Type B pancreatic cell (in vitro differentiated cells): ENCODE measurements at regions not wholly inside any gene's neighbourhood (a gene's known extent, or its start where the extent isn't known, plus 50 kb on each side); places are given as distances from the start of the nearest gene placed in this dataset.

Source experiments
- DNase-seq: peaks from one replicate; pipeline ENCODE4 v3.0.0; 2021; ENCODE audit warnings: mixed read lengths; ENCODE audit not compliant: unreplicated experiment; ENCODE audit errors: extremely low spot score
- H3K27ac Mint-ChIP-seq: 2 replicates; pipeline ENCODE4 v1.8.0; 2021; ENCODE audit warnings: mild to moderate bottlenecking, mixed read lengths
- H3K27me3 Mint-ChIP-seq: 2 replicates; pipeline ENCODE4 v1.8.0; 2021; ENCODE audit warnings: mixed read lengths
- H3K36me3 Mint-ChIP-seq: 2 replicates; pipeline ENCODE4 v1.8.0; 2021; ENCODE audit warnings: mixed read lengths
- H3K4me1 Mint-ChIP-seq: one replicate; pipeline ENCODE4 v1.8.0; 2021; ENCODE audit warnings: mixed read lengths; ENCODE audit not compliant: unreplicated experiment
- H3K4me3 Mint-ChIP-seq: 2 replicates; pipeline ENCODE4 v1.8.0; 2021; ENCODE audit warnings: mild to moderate bottlenecking, mixed read lengths
- H3K9me3 Mint-ChIP-seq: 2 replicates; pipeline ENCODE4 v1.8.0; 2021; ENCODE audit warnings: mixed read lengths
- CTCF ChIP-seq: fragments of 200-600 bp; sonication (generic); conservative IDR thresholded peaks from 2 replicates; pipeline ENCODE4 v1.5.0; 2021; ENCODE audit warnings: antibody characterized with exemption, mild to moderate bottlenecking

DNA sequence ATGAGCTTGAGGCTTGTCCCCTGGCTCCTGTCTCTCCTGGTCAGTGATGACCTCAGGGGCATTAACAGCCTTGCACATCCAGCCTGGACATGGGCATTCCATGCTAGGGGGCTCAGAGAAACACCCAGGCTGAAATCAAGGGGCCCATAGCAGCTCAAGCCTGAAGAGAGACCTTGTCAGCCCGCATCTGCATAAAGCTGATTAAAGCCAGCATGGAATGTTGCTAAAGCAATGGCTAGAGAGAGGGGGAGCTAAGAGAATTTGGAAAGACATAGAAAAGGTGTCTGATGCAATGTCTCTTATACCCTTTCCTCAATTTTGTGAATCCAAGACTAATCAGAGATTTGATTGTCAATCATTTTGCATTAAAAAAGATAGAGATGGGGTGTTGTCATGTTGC is 51.4 kb upstream of the WSCD1 start:
- no peak overlapping the region for H3K27ac Mint-ChIP-seq
- H3K4me1 Mint-ChIP-seq = peaks cover 7% of the 10 kb centered on the region
- H3K27me3 Mint-ChIP-seq = peaks cover 15% of the 10 kb centered on the region
- TF ChIP-seq CTCF = no peak
- H3K36me3 Mint-ChIP-seq = no peaks in the 10 kb centered on the region
- no peaks in the 10 kb centered on the region for H3K9me3 Mint-ChIP-seq
- no peak for DNase-seq
- no peak overlapping the region for H3K4me3 Mint-ChIP-seq

DNA sequence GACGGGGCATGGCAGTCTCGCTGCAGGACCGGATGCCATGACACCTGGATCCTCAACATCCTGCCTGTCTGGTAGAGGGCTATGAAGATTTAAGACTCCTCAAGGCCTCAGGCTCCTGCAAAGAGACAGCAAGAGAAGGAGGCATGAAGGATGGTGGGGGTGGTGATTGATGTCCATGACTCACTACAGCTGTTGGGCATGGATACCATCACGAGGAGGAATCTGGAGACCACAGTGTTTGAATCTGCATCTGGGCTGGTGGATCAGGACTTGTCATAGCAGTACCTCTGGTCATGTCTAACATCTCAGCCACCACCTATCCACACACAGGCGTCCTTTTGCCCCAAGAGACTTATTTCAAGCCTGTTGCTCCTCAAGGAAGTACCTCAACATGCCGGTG is 50.2 kb upstream of the WSCD1 start:
- Mint-ChIP-seq H3K9me3 (no peaks in the 10 kb centered on the region), H3K4me3 (no peak overlapping the region), H3K27ac (no peak overlapping the region), H3K36me3 (no peaks in the 10 kb centered on the region), H3K4me1 (peaks cover 7% of the 10 kb centered on the region), H3K27me3 (peaks cover 18% of the 10 kb centered on the region)
- no peak for DNase-seq
- no peak for TF ChIP-seq CTCF

GRCh38 chr17:6020376-6021010 is 49.7 kb upstream of the WSCD1 start:
- no peak for TF ChIP-seq CTCF

More at GRCh38 chr17:6020376-6021010, 49.7 kb upstream of the WSCD1 start:
- H3K4me3 Mint-ChIP-seq = no peak overlapping the region
- DNase-seq = no peak
- H3K36me3 Mint-ChIP-seq = no peaks in the 10 kb centered on the region
- no peaks in the 10 kb centered on the region for H3K9me3 Mint-ChIP-seq
- no peak overlapping the region for H3K27ac Mint-ChIP-seq
- peaks cover 23% of the 10 kb centered on the region for H3K27me3 Mint-ChIP-seq
- peaks cover 7% of the 10 kb centered on the region for H3K4me1 Mint-ChIP-seq
